ENCODE measurements at regions not wholly inside any gene's neighbourhood (a gene's known extent, or its start where the extent isn't known, plus 50 kb on each side); places are given as distances from the start of the nearest gene placed in this dataset.

GRCh38 chr7:4319280-4319679 lies 362.8 kb upstream of the FOXK1 start:
- TF ChIP-seq, protein P1, sequence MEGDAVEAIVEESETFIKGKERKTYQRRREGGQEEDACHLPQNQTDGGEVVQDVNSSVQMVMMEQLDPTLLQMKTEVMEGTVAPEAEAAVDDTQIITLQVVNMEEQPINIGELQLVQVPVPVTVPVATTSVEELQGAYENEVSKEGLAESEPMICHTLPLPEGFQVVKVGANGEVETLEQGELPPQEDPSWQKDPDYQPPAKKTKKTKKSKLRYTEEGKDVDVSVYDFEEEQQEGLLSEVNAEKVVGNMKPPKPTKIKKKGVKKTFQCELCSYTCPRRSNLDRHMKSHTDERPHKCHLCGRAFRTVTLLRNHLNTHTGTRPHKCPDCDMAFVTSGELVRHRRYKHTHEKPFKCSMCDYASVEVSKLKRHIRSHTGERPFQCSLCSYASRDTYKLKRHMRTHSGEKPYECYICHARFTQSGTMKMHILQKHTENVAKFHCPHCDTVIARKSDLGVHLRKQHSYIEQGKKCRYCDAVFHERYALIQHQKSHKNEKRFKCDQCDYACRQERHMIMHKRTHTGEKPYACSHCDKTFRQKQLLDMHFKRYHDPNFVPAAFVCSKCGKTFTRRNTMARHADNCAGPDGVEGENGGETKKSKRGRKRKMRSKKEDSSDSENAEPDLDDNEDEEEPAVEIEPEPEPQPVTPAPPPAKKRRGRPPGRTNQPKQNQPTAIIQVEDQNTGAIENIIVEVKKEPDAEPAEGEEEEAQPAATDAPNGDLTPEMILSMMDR (IDR thresholded peaks at IDR 0.05; ENCODE audit: insufficient read depth, missing control alignments) = no peak
- no peak for FAIRE-seq
- DNase-seq (ENCODE audit: insufficient read length, low spot score) = no peak

DNA sequence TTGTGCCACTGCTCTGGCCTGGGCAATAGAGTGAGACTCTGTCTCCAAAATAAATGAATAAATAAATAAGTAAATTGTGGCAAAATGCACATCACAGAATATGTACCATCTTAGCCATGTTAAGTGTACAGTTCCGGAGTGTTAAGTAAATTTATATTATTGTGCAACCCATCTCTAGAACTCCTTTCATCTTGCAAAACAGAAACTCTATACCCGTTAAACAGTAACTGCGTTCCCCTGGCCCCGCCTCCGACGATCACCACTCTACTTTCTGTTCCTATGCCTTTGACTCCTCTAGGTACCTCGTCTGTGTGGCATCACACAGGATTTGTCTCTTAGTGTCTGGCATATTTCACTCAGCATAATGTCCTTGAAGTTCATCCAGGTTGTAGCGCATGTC lies 356.4 kb upstream of the FOXK1 start:
- FAIRE-seq (no peak), DNase-seq (ENCODE audit: insufficient read length, low spot score) (no peak)
- TF ChIP-seq, protein P1 (IDR thresholded peaks at IDR 0.05; ENCODE audit: insufficient read depth, missing control alignments) = no peak

DNA sequence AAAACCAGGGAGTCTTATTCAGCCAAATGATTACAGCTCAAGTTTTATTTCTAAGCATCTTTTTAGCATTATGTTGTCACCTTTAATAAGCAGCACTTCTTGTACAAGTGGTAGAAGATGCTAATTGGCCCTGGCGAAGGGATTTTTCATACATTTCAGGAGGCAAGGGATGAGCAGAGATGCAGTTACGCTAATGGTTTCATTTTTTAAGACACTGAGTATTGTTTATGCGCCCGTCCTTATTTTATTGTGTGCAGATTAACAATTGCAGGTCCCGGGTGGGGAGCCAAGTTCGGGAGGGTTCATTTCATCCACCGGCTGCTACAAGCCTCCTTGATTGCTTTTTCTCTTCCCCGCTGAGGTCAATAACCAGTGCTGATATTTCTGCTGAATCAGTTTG lies 350.4 kb upstream of the FOXK1 start:
- TF ChIP-seq, protein P1 (IDR thresholded peaks at IDR 0.05; ENCODE audit: insufficient read depth, missing control alignments) = no peak
- FAIRE-seq = no peak
- DNase-seq (ENCODE audit: insufficient read length, low spot score) = no peak

- no peak for DNase-seq (ENCODE audit: insufficient read length, low spot score)
- FAIRE-seq = no peak
- TF ChIP-seq, protein P1 (IDR thresholded peaks at IDR 0.05; ENCODE audit: insufficient read depth, missing control alignments) = no peak
Observed at GRCh38 chr7:4338556-4338955, 343.5 kb upstream of the FOXK1 start.

DNA sequence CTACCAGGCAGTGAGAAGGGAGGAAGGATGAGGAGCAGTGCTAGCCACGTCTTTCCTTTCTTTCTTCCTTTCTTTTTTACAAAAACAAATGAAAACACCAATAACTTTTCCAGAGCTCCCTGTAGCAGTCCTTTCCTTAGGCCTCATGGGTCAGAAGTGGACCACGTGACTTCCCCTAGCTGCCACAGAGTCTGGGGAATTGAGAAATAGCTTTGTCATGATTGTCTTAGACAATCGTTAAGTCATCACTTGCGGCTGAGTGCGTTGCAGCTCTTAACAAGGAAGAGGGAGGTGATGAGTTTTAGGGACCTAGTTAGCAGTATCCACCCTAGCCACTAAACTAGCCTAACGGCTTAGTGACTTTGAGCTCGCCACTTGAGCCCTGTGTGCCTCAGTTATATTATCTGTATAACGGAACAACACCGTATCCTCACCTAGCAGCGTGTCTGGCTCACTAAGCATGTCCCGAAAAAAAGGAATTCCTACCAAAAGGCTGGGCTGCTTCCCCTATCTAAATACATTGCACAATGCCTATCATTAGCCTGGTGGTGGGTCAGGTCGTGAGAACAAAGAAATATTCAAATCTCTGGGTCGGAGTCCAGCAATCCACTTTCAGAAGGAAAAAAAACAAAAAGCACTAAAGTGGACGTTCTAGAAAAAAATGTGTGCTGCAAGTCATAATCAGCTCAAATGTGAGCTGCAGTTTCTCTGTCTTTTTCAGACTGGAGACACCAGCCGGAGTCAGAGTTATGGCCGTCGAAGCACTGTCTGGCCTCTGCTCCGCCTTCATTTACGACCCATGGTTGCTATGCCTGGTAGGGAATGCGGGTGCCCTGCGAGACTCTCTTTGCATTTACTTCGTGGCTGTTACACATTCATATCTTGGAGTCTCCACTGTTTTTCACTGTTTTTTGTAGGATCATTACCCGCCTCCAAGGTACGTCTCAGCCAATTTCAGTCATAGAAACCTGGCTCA lies 338.5 kb upstream of the FOXK1 start:
- FAIRE-seq (no peak), DNase-seq (ENCODE audit: insufficient read length, low spot score) (no peak)
- TF ChIP-seq, protein P1 (IDR thresholded peaks at IDR 0.05; ENCODE audit: insufficient read depth, missing control alignments) = no peak

DNA sequence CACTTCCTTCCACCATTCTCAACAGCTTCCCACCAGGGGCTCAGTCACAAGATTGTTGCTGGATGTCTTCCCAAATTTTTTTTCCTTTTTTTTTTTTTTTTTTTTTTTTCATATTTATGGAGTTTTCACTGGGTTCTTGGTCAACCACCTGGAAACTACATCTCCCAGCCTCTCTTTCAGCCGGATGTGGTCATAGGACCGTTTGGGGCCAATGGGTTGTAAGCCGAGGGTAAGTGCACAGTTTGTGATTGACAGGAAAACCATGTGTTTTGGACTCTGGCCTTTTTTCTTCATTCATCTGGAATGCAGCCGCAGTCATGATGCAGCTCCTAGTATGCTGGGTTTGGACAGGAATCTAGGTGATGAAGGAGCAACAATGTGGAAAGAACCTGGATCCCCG lies 337.1 kb upstream of the FOXK1 start:
- TF ChIP-seq, protein P1 (IDR thresholded peaks at IDR 0.05; ENCODE audit: insufficient read depth, missing control alignments) = no peak
- no peak for FAIRE-seq
- DNase-seq (ENCODE audit: insufficient read length, low spot score) = no peak

GRCh38 chr7:4352069-4352468 lies 330.0 kb upstream of the FOXK1 start:
- FAIRE-seq = no peak

More at GRCh38 chr7:4352069-4352468, 330.0 kb upstream of the FOXK1 start:
- DNase-seq (ENCODE audit: insufficient read length, low spot score) = no peak
- TF ChIP-seq, protein P1 (IDR thresholded peaks at IDR 0.05; ENCODE audit: insufficient read depth, missing control alignments) = no peak

Data from D721Med (cell line).